ENCODE measurements at regions not wholly inside any gene's neighbourhood (a gene's known extent, or its start where the extent isn't known, plus 50 kb on each side); places are given as distances from the start of the nearest gene placed in this dataset.

DNA sequence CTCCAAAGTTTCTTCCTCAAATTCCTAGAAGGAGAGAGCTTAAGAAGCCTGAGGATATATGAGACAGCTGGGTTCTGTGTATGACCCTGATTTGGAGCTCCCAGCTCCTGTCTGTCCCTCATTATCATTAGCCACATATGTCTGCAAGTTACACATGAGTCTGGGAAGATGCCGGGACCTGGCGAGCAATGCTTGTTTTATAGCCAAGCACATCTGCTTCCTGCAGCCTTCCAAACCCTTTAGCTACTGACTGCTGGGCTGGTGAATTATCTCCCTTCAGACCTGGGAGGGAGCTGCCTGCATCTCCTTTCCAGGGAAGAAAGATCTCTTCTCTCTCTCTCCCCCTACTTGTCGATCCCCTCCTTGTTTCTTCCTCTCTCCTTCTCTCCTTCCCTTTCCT lies 556.7 kb upstream of the BOD1L1 start (continued):
- TF ChIP-seq, protein P1, sequence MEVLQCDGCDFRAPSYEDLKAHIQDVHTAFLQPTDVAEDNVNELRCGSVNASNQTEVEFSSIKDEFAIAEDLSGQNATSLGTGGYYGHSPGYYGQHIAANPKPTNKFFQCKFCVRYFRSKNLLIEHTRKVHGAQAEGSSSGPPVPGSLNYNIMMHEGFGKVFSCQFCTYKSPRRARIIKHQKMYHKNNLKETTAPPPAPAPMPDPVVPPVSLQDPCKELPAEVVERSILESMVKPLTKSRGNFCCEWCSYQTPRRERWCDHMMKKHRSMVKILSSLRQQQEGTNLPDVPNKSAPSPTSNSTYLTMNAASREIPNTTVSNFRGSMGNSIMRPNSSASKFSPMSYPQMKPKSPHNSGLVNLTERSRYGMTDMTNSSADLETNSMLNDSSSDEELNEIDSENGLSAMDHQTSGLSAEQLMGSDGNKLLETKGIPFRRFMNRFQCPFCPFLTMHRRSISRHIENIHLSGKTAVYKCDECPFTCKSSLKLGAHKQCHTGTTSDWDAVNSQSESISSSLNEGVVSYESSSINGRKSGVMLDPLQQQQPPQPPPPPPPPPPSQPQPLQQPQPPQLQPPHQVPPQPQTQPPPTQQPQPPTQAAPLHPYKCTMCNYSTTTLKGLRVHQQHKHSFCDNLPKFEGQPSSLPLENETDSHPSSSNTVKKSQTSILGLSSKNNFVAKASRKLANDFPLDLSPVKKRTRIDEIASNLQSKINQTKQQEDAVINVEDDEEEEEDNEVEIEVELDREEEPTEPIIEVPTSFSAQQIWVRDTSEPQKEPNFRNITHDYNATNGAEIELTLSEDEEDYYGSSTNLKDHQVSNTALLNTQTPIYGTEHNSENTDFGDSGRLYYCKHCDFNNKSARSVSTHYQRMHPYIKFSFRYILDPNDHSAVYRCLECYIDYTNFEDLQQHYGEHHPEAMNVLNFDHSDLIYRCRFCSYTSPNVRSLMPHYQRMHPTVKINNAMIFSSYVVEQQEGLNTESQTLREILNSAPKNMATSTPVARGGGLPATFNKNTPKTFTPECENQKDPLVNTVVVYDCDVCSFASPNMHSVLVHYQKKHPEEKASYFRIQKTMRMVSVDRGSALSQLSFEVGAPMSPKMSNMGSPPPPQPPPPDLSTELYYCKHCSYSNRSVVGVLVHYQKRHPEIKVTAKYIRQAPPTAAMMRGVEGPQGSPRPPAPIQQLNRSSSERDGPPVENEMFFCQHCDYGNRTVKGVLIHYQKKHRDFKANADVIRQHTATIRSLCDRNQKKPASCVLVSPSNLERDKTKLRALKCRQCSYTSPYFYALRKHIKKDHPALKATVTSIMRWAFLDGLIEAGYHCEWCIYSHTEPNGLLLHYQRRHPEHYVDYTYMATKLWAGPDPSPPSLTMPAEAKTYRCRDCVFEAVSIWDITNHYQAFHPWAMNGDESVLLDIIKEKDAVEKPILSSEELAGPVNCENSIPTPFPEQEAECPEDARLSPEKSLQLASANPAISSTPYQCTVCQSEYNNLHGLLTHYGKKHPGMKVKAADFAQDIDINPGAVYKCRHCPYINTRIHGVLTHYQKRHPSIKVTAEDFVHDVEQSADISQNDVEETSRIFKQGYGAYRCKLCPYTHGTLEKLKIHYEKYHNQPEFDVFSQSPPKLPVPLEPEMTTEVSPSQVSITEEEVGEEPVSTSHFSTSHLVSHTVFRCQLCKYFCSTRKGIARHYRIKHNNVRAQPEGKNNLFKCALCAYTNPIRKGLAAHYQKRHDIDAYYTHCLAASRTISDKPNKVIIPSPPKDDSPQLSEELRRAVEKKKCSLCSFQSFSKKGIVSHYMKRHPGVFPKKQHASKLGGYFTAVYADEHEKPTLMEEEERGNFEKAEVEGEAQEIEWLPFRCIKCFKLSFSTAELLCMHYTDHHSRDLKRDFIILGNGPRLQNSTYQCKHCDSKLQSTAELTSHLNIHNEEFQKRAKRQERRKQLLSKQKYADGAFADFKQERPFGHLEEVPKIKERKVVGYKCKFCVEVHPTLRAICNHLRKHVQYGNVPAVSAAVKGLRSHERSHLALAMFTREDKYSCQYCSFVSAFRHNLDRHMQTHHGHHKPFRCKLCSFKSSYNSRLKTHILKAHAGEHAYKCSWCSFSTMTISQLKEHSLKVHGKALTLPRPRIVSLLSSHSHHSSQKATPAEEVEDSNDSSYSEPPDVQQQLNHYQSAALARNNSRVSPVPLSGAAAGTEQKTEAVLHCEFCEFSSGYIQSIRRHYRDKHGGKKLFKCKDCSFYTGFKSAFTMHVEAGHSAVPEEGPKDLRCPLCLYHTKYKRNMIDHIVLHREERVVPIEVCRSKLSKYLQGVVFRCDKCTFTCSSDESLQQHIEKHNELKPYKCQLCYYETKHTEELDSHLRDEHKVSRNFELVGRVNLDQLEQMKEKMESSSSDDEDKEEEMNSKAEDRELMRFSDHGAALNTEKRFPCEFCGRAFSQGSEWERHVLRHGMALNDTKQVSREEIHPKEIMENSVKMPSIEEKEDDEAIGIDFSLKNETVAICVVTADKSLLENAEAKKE (CRISPR knock-in tag; IDR thresholded peaks at IDR 0.05), result no peak

DNA sequence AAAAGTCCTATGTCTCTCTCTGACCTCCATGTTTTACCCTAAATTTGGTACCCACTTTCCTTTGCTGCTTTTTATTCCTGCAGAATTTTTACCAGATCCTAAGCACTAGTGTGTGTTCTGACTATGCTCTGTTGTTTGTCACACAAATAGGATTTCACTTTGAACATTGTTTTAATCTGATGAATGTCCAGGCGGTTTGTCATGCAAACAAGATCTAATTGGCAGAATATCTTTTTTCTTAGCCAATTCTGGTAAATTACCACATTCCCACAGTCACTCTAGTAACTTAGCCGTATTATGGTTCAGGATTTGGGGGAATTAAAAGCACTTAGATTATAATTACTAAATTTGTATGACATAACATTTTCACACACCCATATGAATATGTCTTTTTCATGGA lies 557.2 kb upstream of the BOD1L1 start:
- Histone ChIP-seq H3K27ac (ENCODE audit: low read depth) (no peak overlapping the region), H3F3A (replicated peaks; ENCODE audit: low read depth) (no peaks in the 10 kb centered on the region), H2AFZ (no peak overlapping the region), H3K4me3 (no peak overlapping the region), H3K4me1 (ENCODE audit: insufficient read depth) (peaks cover 26% of the 10 kb centered on the region), H3K36me3 (ENCODE audit: insufficient read depth) (no peaks in the 10 kb centered on the region), H4K20me1 (replicated peaks; ENCODE audit: insufficient read depth) (no peaks in the 10 kb centered on the region), H3K9me2 (ENCODE audit: insufficient read depth) (0 out of 2 replicates have a peak, but pooled peaks cover 6% of the 10 kb centered on the region), H3K27me3 (ENCODE audit: insufficient read depth) (no peaks in the 10 kb centered on the region), H3K79me2 (replicated peaks; ENCODE audit: insufficient read depth) (no peaks in the 10 kb centered on the region), H3K4me2 (no peak overlapping the region)
- Mint-ChIP-seq H3K4me3 (no peak overlapping the region), H3K36me3 (ENCODE audit: low read depth) (no peaks in the 10 kb centered on the region), H3K9me3 (no peaks in the 10 kb centered on the region), H3K4me1 (peaks cover 18% of the 10 kb centered on the region), H3K27ac (no peak overlapping the region), H3K27me3 (ENCODE audit: insufficient read depth, low read depth, poor library complexity) (no peaks in the 10 kb centered on the region)
- DNase-seq (ENCODE audit: low spot score), result no peak
- no peak for ATAC-seq
- TF ChIP-seq EZH2 (IDR thresholded peaks at IDR 0.05; ENCODE audit: low read depth, unreplicated experiment), result no peak
- no peak for TF ChIP-seq JUNB (IDR thresholded peaks at IDR 0.05; ENCODE audit: unreplicated experiment)
- no peak for TF ChIP-seq ZNF114 (CRISPR knock-in tag; IDR thresholded peaks at IDR 0.05)
- TF ChIP-seq POLR2AphosphoS5 (IDR thresholded peaks at IDR 0.05; ENCODE audit: low read depth), result no peak
- TF ChIP-seq STAT1 (IDR thresholded peaks at IDR 0.05; ENCODE audit: unreplicated experiment), result no peak
- TF ChIP-seq, protein P2, sequence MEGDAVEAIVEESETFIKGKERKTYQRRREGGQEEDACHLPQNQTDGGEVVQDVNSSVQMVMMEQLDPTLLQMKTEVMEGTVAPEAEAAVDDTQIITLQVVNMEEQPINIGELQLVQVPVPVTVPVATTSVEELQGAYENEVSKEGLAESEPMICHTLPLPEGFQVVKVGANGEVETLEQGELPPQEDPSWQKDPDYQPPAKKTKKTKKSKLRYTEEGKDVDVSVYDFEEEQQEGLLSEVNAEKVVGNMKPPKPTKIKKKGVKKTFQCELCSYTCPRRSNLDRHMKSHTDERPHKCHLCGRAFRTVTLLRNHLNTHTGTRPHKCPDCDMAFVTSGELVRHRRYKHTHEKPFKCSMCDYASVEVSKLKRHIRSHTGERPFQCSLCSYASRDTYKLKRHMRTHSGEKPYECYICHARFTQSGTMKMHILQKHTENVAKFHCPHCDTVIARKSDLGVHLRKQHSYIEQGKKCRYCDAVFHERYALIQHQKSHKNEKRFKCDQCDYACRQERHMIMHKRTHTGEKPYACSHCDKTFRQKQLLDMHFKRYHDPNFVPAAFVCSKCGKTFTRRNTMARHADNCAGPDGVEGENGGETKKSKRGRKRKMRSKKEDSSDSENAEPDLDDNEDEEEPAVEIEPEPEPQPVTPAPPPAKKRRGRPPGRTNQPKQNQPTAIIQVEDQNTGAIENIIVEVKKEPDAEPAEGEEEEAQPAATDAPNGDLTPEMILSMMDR (conservative IDR thresholded peaks at IDR 0.05; ENCODE audit: low read depth in 2 of 2), result no peak
- TF ChIP-seq, protein P3, sequence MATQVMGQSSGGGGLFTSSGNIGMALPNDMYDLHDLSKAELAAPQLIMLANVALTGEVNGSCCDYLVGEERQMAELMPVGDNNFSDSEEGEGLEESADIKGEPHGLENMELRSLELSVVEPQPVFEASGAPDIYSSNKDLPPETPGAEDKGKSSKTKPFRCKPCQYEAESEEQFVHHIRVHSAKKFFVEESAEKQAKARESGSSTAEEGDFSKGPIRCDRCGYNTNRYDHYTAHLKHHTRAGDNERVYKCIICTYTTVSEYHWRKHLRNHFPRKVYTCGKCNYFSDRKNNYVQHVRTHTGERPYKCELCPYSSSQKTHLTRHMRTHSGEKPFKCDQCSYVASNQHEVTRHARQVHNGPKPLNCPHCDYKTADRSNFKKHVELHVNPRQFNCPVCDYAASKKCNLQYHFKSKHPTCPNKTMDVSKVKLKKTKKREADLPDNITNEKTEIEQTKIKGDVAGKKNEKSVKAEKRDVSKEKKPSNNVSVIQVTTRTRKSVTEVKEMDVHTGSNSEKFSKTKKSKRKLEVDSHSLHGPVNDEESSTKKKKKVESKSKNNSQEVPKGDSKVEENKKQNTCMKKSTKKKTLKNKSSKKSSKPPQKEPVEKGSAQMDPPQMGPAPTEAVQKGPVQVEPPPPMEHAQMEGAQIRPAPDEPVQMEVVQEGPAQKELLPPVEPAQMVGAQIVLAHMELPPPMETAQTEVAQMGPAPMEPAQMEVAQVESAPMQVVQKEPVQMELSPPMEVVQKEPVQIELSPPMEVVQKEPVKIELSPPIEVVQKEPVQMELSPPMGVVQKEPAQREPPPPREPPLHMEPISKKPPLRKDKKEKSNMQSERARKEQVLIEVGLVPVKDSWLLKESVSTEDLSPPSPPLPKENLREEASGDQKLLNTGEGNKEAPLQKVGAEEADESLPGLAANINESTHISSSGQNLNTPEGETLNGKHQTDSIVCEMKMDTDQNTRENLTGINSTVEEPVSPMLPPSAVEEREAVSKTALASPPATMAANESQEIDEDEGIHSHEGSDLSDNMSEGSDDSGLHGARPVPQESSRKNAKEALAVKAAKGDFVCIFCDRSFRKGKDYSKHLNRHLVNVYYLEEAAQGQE (IDR thresholded peaks at IDR 0.05; ENCODE audit: unreplicated experiment), result no peak

Measured in GM23338 (cell line).